Vagina (tissue), 2 donors: ENCODE measurements at regions not wholly inside any gene's neighbourhood (a gene's known extent, or its start where the extent isn't known, plus 50 kb on each side); places are given as distances from the start of the nearest gene placed in this dataset.

Experiments
- CTCF ChIP-seq, 3 experiments: fragments of 450-650 bp in 2 of 3; fragments of 200-600 bp in 1 of 3; sonication (generic) in 1 of 3; IDR thresholded peaks; one replicate each; pipeline ENCODE4 v1.5.1; 2017 to 2019; ENCODE audit warnings: antibody characterized with exemption in 3 of 3, mild to moderate bottlenecking in 2 of 3, moderate library complexity in 2 of 3
- POLR2AphosphoS5 ChIP-seq, 2 donors: sonication (generic); formaldehyde crosslinking; IDR thresholded peaks; one replicate each; pipeline ENCODE4 v1.9.0; 2017; ENCODE audit warnings: antibody characterized with exemption in 2 of 2, mild to moderate bottlenecking in 2 of 2, low read depth in 1 of 2; ENCODE audit not compliant: insufficient read depth in 1 of 2

GRCh38 chr20:10962937-10963336 lies 289.1 kb upstream of the JAG1 start:
- TF ChIP-seq POLR2AphosphoS5 (IDR thresholded peaks at IDR 0.05; ENCODE audit: insufficient read depth in 1 of 2, low read depth in 1 of 2) (no peak), CTCF (IDR thresholded peaks at IDR 0.05) (no peak)
